Activated CD4-positive, CD25-positive, alpha-beta regulatory T cell treated with anti-CD3 and anti-CD28 coated beads, Interleukin-2, amount 50 U/mL, for 72 hours (primary cell): ENCODE measurements at regions not wholly inside any gene's neighbourhood (a gene's known extent, or its start where the extent isn't known, plus 50 kb on each side); places are given as distances from the start of the nearest gene placed in this dataset.
"Not testable (repeated sequence)": the region's sequence is repeated elsewhere in the genome, so short reads cannot be mapped to it uniquely, and the experiment has no call there.

Source experiments
- DNase-seq: peaks from one replicate; pipeline ENCODE4 v3.0.0; 2021

- not testable (repeated sequence) for DNase-seq
Observed at GRCh38 chr6:26957399-26958127, 289.9 kb upstream of the PRSS16 start.

GRCh38 chr6:26961236-26961635 lies 286.3 kb upstream of the PRSS16 start:
- not testable (repeated sequence) for DNase-seq

- no peak for DNase-seq
Observed at GRCh38 chr6:27002447-27002846, 245.1 kb upstream of the PRSS16 start.

- DNase-seq, result no peak
Observed at GRCh38 chr6:27007020-27007419, 240.5 kb upstream of the PRSS16 start.

GRCh38 chr6:27008613-27009012 lies 238.9 kb upstream of the PRSS16 start:
- not testable (repeated sequence) for DNase-seq

GRCh38 chr6:27014053-27014452 lies 233.4 kb upstream of the PRSS16 start:
- DNase-seq, result not testable (repeated sequence)

- DNase-seq, result no peak
Observed at GRCh38 chr6:27016689-27017088, 230.8 kb upstream of the PRSS16 start.

- not testable (repeated sequence) for DNase-seq
Observed at GRCh38 chr6:27018401-27018800, 229.1 kb upstream of the PRSS16 start.

GRCh38 chr6:27019651-27020552 lies 227.6 kb upstream of the PRSS16 start:
- peak; percentile 76 for DNase-seq

- DNase-seq, result no peak
Observed at GRCh38 chr6:27020553-27020880, 227.0 kb upstream of the PRSS16 start.

GRCh38 chr6:27023664-27024063 lies 223.8 kb upstream of the PRSS16 start:
- DNase-seq, result no peak

GRCh38 chr6:27025351-27025750 lies 222.2 kb upstream of the PRSS16 start:
- DNase-seq, result no peak

- no peak for DNase-seq
Observed at GRCh38 chr6:27026361-27026760, 221.1 kb upstream of the PRSS16 start.

- DNase-seq, result no peak
Observed at GRCh38 chr6:27031302-27031701, 216.2 kb upstream of the PRSS16 start.

- no peak for DNase-seq
Observed at GRCh38 chr6:27038498-27038897, 209.0 kb upstream of the PRSS16 start.

GRCh38 chr6:27040244-27041042 lies 207.1 kb upstream of the PRSS16 start:
- DNase-seq, result no peak

GRCh38 chr6:27043244-27043643 lies 204.3 kb upstream of the PRSS16 start:
- DNase-seq, result no peak

GRCh38 chr6:27045131-27045530 lies 202.4 kb upstream of the PRSS16 start:
- not testable (repeated sequence) for DNase-seq

GRCh38 chr6:27047725-27048124 lies 199.8 kb upstream of the PRSS16 start:
- not testable (repeated sequence) for DNase-seq

- no peak for DNase-seq
Observed at GRCh38 chr6:27049863-27050781, 197.4 kb upstream of the PRSS16 start.

- not testable (repeated sequence) for DNase-seq
Observed at GRCh38 chr6:27052082-27052730, 195.3 kb upstream of the PRSS16 start.

- DNase-seq, result no peak
Observed at GRCh38 chr6:27052731-27053082, 194.8 kb upstream of the PRSS16 start.
